ENCODE measurements at regions not wholly inside any gene's neighbourhood (a gene's known extent, or its start where the extent isn't known, plus 50 kb on each side); places are given as distances from the start of the nearest gene placed in this dataset.

DNA sequence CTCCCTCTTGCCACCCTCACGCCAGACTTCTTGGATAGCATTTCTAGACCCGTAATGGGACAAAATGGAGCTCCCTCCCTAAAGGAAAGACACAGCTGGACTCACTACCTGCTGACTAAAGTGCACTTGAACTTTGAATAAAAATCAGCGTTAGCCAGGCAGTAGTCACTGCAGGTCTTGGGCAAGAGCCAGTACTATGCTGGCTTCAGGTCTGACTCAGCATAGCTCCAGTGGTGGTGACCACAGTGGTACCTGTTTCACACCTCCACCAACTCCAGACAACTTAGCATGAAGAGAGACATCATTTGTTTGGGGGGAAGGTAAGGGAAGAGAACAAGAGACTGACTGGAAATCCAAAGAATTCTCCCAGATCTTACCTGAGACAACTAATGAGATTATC is 906.8 kb downstream of the GRIK2 start:
- H3K4me1 ChIP-seq: no peaks in the 10 kb centered on the region
- TF ChIP-seq, protein P1, sequence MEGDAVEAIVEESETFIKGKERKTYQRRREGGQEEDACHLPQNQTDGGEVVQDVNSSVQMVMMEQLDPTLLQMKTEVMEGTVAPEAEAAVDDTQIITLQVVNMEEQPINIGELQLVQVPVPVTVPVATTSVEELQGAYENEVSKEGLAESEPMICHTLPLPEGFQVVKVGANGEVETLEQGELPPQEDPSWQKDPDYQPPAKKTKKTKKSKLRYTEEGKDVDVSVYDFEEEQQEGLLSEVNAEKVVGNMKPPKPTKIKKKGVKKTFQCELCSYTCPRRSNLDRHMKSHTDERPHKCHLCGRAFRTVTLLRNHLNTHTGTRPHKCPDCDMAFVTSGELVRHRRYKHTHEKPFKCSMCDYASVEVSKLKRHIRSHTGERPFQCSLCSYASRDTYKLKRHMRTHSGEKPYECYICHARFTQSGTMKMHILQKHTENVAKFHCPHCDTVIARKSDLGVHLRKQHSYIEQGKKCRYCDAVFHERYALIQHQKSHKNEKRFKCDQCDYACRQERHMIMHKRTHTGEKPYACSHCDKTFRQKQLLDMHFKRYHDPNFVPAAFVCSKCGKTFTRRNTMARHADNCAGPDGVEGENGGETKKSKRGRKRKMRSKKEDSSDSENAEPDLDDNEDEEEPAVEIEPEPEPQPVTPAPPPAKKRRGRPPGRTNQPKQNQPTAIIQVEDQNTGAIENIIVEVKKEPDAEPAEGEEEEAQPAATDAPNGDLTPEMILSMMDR (IDR thresholded peaks at IDR 0.05; ENCODE audit: low read depth, low read length): no peak
- H3K4me3 ChIP-seq (ENCODE audit: low read depth, low read length): no peak overlapping the region
- H3K9me3 ChIP-seq: no peaks in the 10 kb centered on the region; the same call in 1 of the 2 replicates
- no peaks in the 10 kb centered on the region for H3K36me3 ChIP-seq
- no peak for DNase-seq
- no peaks in the 10 kb centered on the region for H3K27me3 ChIP-seq

DNA sequence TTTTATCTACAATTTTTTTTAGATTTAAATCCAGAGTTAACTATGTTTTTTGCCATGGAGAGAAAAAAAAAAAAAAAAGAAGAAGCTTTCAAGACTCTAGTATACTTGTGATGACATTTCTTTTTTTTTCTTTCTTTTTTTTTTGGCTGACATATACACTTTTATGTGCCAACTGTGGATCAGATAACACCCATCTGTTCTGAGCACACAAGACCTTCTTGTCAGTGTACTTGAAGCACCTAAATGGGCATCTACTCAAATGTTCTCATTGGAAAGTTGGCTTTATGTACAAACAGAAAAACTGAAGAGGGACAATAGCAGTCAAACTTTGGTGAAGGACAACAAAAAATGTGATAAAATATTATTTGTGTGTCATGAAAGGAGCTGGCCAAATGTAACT is 904.5 kb downstream of the GRIK2 start:
- Histone ChIP-seq H3K9me3 (no peaks in the 10 kb centered on the region; the same call in 1 of the 2 replicates), H3K36me3 (no peaks in the 10 kb centered on the region), H3K27me3 (no peaks in the 10 kb centered on the region), H3K4me3 (ENCODE audit: low read depth, low read length) (no peak overlapping the region), H3K4me1 (no peaks in the 10 kb centered on the region)
- TF ChIP-seq, protein P1 (IDR thresholded peaks at IDR 0.05; ENCODE audit: low read depth, low read length): no peak
- no peak for DNase-seq

Measured in BE2C (cell line).